ENCODE measurements at regions not wholly inside any gene's neighbourhood (a gene's known extent, or its start where the extent isn't known, plus 50 kb on each side); places are given as distances from the start of the nearest gene placed in this dataset.

GRCh38 chr21:28358170-28358569, 634.5 kb downstream of the LTN1 start:
- DNase-seq (ENCODE audit: low read depth in 3 of 3), result no peak

GRCh38 chr21:28357743-28358142, 634.9 kb downstream of the LTN1 start:
- no peak for DNase-seq (ENCODE audit: low read depth in 3 of 3)

GRCh38 chr21:28356422-28356821, 636.3 kb downstream of the LTN1 start:
- DNase-seq (ENCODE audit: low read depth in 3 of 3), result no peak

- no peak for DNase-seq (ENCODE audit: low read depth in 3 of 3)
Observed at GRCh38 chr21:28345934-28346333, 646.7 kb downstream of the LTN1 start.

- no peak for DNase-seq (ENCODE audit: low read depth in 3 of 3)
Observed at GRCh38 chr21:28344985-28345384, 647.7 kb downstream of the LTN1 start.

GRCh38 chr21:28342212-28342810, 650.4 kb downstream of the LTN1 start:
- no peak for DNase-seq (ENCODE audit: low read depth in 3 of 3)

- DNase-seq (ENCODE audit: low read depth in 3 of 3), result no peak
Observed at GRCh38 chr21:28339403-28339802, 653.3 kb downstream of the LTN1 start.

GRCh38 chr21:28338701-28339305, 653.9 kb downstream of the LTN1 start:
- DNase-seq (ENCODE audit: low read depth in 3 of 3), result no peak

GRCh38 chr21:28337315-28337714, 655.4 kb downstream of the LTN1 start:
- no peak for DNase-seq (ENCODE audit: low read depth in 3 of 3)

GRCh38 chr21:28336314-28336713, 656.4 kb downstream of the LTN1 start:
- no peak for DNase-seq (ENCODE audit: low read depth in 3 of 3)

GRCh38 chr21:28334407-28334806, 658.3 kb downstream of the LTN1 start:
- DNase-seq (ENCODE audit: low read depth in 3 of 3), result no peak

- no peak for DNase-seq (ENCODE audit: low read depth in 3 of 3)
Observed at GRCh38 chr21:28333578-28334075, 659.0 kb downstream of the LTN1 start.

GRCh38 chr21:28332796-28333195, 659.9 kb downstream of the LTN1 start:
- DNase-seq (ENCODE audit: low read depth in 3 of 3), result no peak

- no peak for DNase-seq (ENCODE audit: low read depth in 3 of 3)
Observed at GRCh38 chr21:28325618-28326017, 667.1 kb downstream of the LTN1 start.

GRCh38 chr21:28324690-28325089, 668.0 kb downstream of the LTN1 start:
- no peak for DNase-seq (ENCODE audit: low read depth in 3 of 3)

GRCh38 chr21:28317177-28317950, 675.3 kb downstream of the LTN1 start:
- no peak for DNase-seq (ENCODE audit: low read depth in 3 of 3)

GRCh38 chr21:28311411-28312190, 681.1 kb downstream of the LTN1 start:
- no peak for DNase-seq (ENCODE audit: low read depth in 3 of 3)

GRCh38 chr21:28310711-28311110, 682.0 kb downstream of the LTN1 start:
- no peak for DNase-seq (ENCODE audit: low read depth in 3 of 3)

GRCh38 chr21:28310171-28310685, 682.4 kb downstream of the LTN1 start:
- DNase-seq (ENCODE audit: low read depth in 3 of 3), result no peak

GRCh38 chr21:28309596-28309995, 683.1 kb downstream of the LTN1 start:
- DNase-seq (ENCODE audit: low read depth in 3 of 3), result no peak

- no peak for DNase-seq (ENCODE audit: low read depth in 3 of 3)
Observed at GRCh38 chr21:28308516-28308915, 684.2 kb downstream of the LTN1 start.

GRCh38 chr21:28299946-28300345, 692.7 kb downstream of the LTN1 start:
- no peak for DNase-seq (ENCODE audit: low read depth in 3 of 3)
